ENCODE measurements at regions not wholly inside any gene's neighbourhood (a gene's known extent, or its start where the extent isn't known, plus 50 kb on each side); places are given as distances from the start of the nearest gene placed in this dataset.

- DNase-seq, result no peak
These were observed 331.1 kb downstream of the MLLT3 start for GRCh38 chr9:20291201-20291600.

GRCh38 chr9:20290257-20290656 lies 332.0 kb downstream of the MLLT3 start:
- no peak for DNase-seq

GRCh38 chr9:20289423-20290010 lies 332.8 kb downstream of the MLLT3 start:
- DNase-seq, result no peak

- DNase-seq, result no peak
These were observed 335.3 kb downstream of the MLLT3 start for GRCh38 chr9:20286969-20287368.

GRCh38 chr9:20286154-20286700 lies 336.1 kb downstream of the MLLT3 start:
- no peak for DNase-seq

- no peak for DNase-seq
These were observed 337.6 kb downstream of the MLLT3 start for GRCh38 chr9:20284601-20285289.

DNA sequence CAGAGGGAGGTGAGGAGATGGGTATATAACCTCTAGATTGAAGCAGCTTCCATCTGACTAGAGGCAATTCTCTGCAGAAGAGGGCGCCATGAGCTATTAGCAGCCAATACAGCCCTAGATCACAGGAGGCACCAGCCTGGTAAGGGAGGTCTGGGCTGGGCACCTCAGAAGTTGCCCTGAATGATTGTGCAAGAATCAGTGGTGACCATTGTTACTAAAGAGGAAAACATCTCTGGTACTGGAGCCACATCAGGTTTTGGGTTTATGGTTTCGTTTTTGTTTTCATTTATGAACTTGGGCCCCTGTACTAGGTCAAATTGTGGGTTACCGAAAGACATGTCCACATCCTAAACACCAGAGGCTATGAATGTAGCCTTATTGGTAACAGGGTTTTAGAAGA lies 342.0 kb downstream of the MLLT3 start:
- DNase-seq, result no peak

DNA sequence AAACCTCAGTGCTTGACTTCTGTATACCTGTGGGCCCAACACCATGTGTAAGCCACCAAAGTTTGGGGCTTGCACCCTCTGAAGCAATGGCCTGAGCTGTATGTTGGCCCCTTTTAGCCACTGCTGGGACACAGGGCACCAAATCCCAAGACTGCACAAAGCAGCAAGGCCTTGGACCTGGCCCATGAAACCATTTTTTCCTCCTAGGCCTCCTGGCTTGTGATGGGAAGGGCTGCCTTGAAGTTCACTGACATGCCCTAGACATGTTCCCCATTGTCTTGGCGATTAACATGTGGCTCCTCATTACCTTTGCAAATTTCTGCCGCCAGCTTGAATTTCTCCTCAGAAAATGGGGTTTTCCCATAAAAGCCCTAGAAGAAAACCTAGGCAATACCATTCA lies 345.5 kb downstream of the MLLT3 start:
- no peak for DNase-seq

DNA sequence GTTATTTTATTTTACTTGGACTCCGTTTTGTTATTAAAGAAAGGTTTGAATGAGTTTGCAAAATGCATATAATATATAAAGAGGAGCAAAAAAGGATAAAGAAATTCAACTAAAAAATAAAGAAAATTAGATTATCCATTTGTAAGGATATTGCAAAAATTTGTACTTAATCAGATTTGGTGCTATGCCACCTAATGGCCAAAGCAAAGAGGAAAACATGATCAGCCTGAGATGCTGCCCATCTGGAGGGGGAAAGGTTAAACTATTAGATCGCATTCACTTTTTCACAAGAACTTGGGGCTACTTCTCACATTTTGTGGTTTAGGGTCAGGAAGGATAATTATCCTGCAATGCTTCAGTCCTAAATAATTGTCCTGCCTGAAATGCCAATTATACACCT lies 350.6 kb downstream of the MLLT3 start:
- no peak for DNase-seq

GRCh38 chr9:20271096-20271495 lies 351.2 kb downstream of the MLLT3 start:
- DNase-seq, result no peak

GRCh38 chr9:20270161-20270560 lies 352.1 kb downstream of the MLLT3 start:
- DNase-seq, result no peak

DNA sequence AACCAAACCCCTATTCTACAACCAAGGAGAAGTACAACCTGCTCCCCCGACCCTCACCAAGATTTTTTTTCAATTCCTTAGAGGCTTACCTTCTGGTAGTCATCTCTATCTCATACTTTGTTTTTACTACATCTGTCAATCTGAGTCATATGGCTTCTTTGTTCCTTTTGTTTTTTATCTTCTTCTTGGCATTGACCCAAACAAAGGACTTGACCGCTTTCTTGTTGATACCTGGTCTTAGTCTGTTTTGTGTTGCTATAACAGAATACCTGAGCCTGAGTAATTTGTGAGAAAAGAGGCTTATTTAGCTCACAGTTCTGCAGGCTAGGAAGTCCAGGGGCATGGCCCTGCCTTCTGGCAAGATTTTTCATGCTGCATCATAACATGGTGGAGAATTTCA lies 352.7 kb downstream of the MLLT3 start:
- DNase-seq, result no peak

DNA sequence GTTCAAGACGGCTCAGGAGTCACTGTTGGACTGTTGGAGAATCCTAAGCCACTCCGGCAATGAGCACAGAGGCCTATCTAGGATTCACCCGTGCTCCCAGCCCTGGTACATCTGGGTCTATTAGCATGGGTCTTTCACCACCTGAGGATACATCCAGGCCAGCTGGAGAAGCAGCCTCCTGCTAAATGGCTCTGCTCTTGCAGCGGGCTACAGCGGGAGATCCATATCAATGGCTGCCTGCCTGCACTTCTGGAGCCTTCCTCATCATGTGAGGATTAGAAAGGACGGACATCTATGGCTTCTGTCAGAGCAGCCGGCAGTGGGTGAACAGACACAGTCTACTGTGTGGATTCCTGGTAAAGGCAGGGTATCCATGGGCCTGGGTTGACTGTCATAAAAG lies 357.4 kb downstream of the MLLT3 start:
- no peak for DNase-seq

DNA sequence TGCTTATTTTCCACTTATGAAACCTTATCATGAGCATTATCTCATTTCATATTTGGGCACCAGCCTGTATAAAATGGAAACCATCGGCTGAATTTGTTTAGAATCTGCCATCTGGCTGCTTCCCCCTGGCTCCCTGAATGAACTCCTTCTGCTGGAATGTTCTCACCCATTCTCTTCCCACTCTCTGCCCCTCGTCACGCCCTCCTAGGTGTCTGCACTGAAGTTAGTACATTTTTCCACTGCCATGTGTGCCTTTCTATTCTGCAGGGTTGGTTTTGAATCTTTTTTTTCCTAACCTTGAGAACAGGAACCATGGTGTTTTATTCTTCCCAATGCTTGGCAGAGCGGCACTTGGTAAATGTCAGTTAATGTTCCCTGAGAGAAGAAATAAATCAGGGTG lies 359.7 kb downstream of the MLLT3 start:
- no peak for DNase-seq

GRCh38 chr9:20256284-20256948 lies 365.9 kb downstream of the MLLT3 start:
- DNase-seq, result no peak

DNA sequence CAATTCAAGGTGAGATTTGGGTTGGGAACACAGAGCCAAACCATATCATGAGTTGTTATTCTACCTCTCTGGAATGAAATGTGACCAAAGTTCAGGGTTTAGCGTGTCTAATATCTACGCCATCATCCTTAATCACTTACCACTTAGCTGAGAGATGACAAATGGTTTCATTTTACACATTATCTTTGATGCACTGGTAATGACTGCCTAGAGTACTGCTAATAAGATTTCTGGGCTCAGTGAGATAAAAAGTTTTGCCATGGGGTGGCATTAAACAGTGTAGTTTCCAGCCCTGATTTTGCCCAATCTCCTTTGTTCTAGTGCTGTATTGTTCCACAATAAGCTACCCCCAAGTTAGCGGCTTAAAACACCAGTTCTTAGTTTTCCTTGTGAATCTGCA lies 367.2 kb downstream of the MLLT3 start:
- DNase-seq, result no peak

DNA sequence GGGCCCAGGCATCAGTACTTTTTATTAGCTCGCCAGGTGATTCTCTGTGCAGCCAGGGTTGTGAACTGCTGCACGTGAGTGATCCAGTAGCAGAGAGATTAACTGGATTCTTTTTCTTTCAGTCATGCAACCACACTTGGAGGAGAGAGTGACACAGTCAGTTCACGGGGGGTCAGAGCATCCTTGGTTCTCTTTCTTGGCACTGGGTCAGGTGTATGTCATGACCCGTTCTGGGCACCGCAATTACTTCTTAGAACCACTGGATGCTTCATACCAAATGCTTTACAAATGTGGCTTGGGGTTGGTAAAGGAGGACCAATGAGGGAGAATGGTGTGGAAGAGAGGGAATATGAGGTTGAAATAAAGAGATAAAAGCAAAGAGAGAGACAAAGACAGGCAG lies 368.7 kb downstream of the MLLT3 start:
- no peak for DNase-seq

GRCh38 chr9:20252778-20253177 lies 369.5 kb downstream of the MLLT3 start:
- no peak for DNase-seq

DNA sequence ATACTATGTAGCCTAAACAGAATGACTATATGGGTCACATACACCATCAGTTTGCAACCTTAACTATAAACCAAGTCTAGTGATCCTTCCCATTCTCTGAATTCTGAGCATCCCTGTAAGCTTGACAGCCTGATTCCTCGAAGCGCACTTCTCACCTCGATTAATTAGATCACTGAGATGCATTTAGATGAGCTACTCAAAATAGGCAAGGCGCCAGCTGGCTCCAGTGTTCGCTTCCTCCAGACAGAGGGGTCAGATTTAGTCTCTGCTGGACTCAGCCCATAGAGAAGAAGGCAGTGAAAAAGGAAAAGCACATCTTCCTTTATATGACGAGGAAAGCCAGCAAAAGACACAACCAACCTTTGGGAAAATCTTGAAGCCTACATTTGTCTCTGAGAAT lies 371.5 kb downstream of the MLLT3 start:
- DNase-seq, result no peak

GRCh38 chr9:20244271-20244670 lies 378.0 kb downstream of the MLLT3 start:
- no peak for DNase-seq

GRCh38 chr9:20243841-20244240 lies 378.5 kb downstream of the MLLT3 start:
- no peak for DNase-seq

DNA sequence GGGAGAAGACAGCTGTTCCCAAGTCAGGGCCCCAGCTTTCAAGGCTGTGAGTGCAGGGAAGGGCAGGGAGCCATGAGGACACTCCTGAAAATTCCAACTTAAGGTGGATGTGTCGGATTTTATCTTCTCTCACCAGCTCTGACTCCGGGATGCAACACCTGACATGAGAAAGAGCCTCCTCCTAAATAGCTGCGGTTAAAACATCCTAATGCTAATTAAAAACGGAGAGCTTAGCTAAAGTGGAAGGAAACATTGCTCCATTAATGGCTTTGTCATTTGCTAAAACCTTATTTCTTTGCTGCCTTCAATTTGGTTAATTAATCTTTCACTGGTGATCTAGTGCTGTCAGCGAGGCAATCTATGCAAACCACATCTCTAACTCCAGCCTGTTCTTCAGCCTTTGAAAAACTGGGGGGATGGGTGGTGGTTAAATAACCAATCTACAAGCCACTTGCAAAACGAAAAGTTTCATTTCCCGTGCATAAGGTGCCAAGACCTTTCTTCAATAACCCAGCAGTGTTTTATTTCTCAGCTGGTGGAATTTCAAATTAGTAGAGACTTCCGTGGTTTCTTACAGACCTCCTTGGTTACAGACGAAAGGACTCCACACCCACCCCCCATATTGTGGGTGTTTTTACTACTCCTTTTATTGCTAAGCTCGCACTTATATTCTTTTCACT lies 379.6 kb downstream of the MLLT3 start:
- no peak for DNase-seq

DNA sequence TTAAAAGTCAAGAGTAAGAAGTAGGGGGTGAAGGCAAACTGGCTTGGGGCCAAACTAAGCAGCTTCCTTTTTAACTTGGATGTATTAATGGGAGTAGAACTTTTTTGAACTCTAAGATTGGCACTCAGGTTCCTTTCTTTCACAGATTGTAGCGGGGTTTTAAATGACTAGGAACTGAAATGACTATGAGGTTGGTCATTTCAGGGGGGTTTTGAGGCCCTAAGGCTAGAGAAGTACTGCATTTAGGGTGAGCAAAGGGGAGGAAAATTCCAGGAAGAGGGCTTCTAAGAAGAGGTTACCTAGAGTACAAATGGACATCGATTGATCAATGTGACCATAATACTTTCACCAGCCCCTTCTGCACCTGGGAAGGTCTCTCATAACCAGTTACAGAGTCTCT lies 381.8 kb downstream of the MLLT3 start:
- DNase-seq, result no peak

GRCh38 chr9:20238921-20239320 lies 383.4 kb downstream of the MLLT3 start:
- DNase-seq, result no peak
